GM12891 (cell line): ENCODE measurements at regions not wholly inside any gene's neighbourhood (a gene's known extent, or its start where the extent isn't known, plus 50 kb on each side); places are given as distances from the start of the nearest gene placed in this dataset.

ENCODE experiments used
- PAX5 ChIP-seq: IDR thresholded peaks from 2 replicates; pipeline ENCODE4 v1.6.1; 2011; ENCODE audit warnings: low read length, moderate library complexity, mild to moderate bottlenecking; ENCODE audit not compliant: insufficient read depth, severe bottlenecking
- POLR2A ChIP-seq: IDR thresholded peaks from 2 replicates; pipeline ENCODE4 v1.6.1; 2011; ENCODE audit warnings: low read depth, low read length, control low read depth
- POLR2AphosphoS5 ChIP-seq: IDR thresholded peaks from 2 replicates; pipeline ENCODE4 v1.6.1; 2011; ENCODE audit warnings: low read depth, low read length, control low read depth
- SPI1 ChIP-seq: IDR thresholded peaks from 2 replicates; pipeline ENCODE4 v1.6.1; 2011; ENCODE audit warnings: low read depth, low read length, control low read depth
- TAF1 ChIP-seq: IDR thresholded peaks from 2 replicates; pipeline ENCODE4 v1.6.1; 2011; ENCODE audit warnings: low read depth, low read length, control low read depth

- TF ChIP-seq POLR2A = no peak
- TF ChIP-seq POLR2AphosphoS5 = no peak
- TF ChIP-seq TAF1 = no peak
- no peak for TF ChIP-seq SPI1
- TF ChIP-seq PAX5 = no peak
Observed at GRCh38 chr22:22185217-22185616, 59.4 kb upstream of the VPREB1 start.
